Heart left ventricle (tissue), 16 donors: ENCODE measurements at regions not wholly inside any gene's neighbourhood (a gene's known extent, or its start where the extent isn't known, plus 50 kb on each side); places are given as distances from the start of the nearest gene placed in this dataset.

Experiments
- ATAC-seq, 4 donors: fragments of 200-7000 bp; cut with Tn5 transposase; one replicate each; pipeline ENCODE4 v1.9.1; 2020 to 2022; ENCODE audit warnings: moderate library complexity in 4 of 4, mild to moderate bottlenecking in 3 of 4, moderate number of reproducible peaks in 1 of 4
- DNase-seq, 5 donors: peaks; one replicate each; pipeline ENCODE4 v3.0.0-alpha.2; 2020
- H3K27ac ChIP-seq, 12 donors: fragments of 200-600 bp; sonication (generic) in 4 of 12; one replicate each; pipeline versions ENCODE4 v1.5.0 to v1.8.0; 2016 to 2022; ENCODE audit warnings: mild to moderate bottlenecking in 2 of 12
- H3K27me3 ChIP-seq, 9 donors: fragments of 200-600 bp; sonication (generic) in 2 of 9; one replicate each; pipeline versions ENCODE4 v1.5.1 to v1.8.0; 2016 to 2022; ENCODE audit warnings: mild to moderate bottlenecking in 3 of 9
- H3K36me3 ChIP-seq, 9 donors: fragments of 200-600 bp; sonication (generic) in 2 of 9; one replicate each; pipeline versions ENCODE4 v1.5.0 to v1.8.0; 2018 to 2022; ENCODE audit warnings: mild to moderate bottlenecking in 2 of 9
- H3K4me1 ChIP-seq, 12 donors: fragments of 200-600 bp; sonication (generic) in 4 of 12; one replicate each; pipeline versions ENCODE4 v1.5.0 to v1.8.0; 2016 to 2022; ENCODE audit warnings: mild to moderate bottlenecking in 3 of 12
- H3K4me3 ChIP-seq, 12 donors: fragments of 200-600 bp; sonication (generic) in 4 of 12; one replicate each; pipeline versions ENCODE4 v1.5.0 to v1.8.0; 2017 to 2022; ENCODE audit warnings: mild to moderate bottlenecking in 9 of 12, moderate library complexity in 4 of 12
- H3K9me3 ChIP-seq, 12 donors: fragments of 200-600 bp; sonication (generic) in 4 of 12; one replicate each; pipeline versions ENCODE4 v1.5.0 to v1.8.0; 2016 to 2022; ENCODE audit warnings: mild to moderate bottlenecking in 1 of 12
- POLR2A ChIP-seq, 2 donors: fragments of 450-650 bp; IDR thresholded peaks; one replicate each; pipeline ENCODE4 v1.6.1; 2017; ENCODE audit warnings: antibody characterized with exemption in 2 of 2, mild to moderate bottlenecking in 2 of 2, moderate library complexity in 2 of 2
- WGBS, 4 donors: extraction: QIAGEN DNeasy Blood & Tissue Kit in 2 of 4; methylation state at CpG; one replicate each; pipeline versions ENCODE4 v1.1.5 to v1.1.7; 2013 to 2018; 5-methylcytosine and 5-hydroxymethylcytosine counted together
- intact Hi-C, 10 donors: fragments of 100-400 bp; cut with DNase I; formaldehyde crosslinking; loops; one replicate each; pipeline versions ENCODE4 v1.11.1 to v1.14.2; 2022
- TF ChIP-seq, protein P1 (sequence below), 12 donors: fragments of 200-600 bp; sonication (generic) in 4 of 12; IDR thresholded peaks; one replicate each; pipeline versions ENCODE4 v1.5.0 to v1.8.0; 2018 to 2022; ENCODE audit warnings: antibody characterized with exemption in 12 of 12, mild to moderate bottlenecking in 5 of 12
- donor health status: ischemic (EF 13 %, LVEDD 7.1; RV severe dilation, severe dysfunction).
- donor health status: healthy with polysubstance abuse.
- donor health status: DM: no; HTN: yes; CAD: no.
- donor health status: DM: no; HTN: no; CAD: no.
- donor health status: ischemic (EF 25% LVEDD 6.9; RV normal size, moderate dysfunction).
- donor health status: ischemic (EF 25% LVEDD 5.7; RV mildly dilated, moderate dysfunction).
- donor health status: healthy.
- donor health status: DM: yes; HTN: yes; CAD: no.
- donor health status: ischemic (EF 35%, LVEDD 5.7; RV mildly dilated, moderate dysfunction).
- donor health status: nonischemic (EF 11% LVEDD 7.7; RV severe dilation, severe dysfunction).
- donor health status: DM: yes; HTN: yes; CAD: no.
- donor health status: PGD.
- donor health status: ischemic (EF 29% LVEDD 5.4; RV normal size, mild dysfunction).
- donor health status: nonischemic (EF 23%, LVEDD 6.1; RV moderate dilation, normal function).

DNA sequence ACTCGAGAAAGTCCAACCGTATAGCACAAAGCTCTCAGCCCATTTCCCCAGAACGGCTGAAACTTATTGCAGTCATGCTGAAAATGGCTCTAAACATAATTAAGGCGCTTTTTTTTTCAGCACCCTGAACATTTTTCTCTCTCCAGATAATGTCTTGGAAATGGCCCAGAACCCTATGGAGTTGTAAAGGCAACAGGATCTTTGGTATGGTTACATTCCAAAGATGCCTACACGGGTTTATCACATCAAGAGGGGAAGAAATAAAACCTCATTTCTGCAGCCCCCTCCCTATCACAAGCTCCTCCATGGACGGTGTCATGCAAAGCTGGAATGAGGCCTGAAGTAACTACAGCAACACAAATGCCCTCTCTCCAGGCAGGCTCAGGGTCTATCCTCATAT, 126.4 kb upstream of the GALNT2 start:
- WGBS, 4 donors, result 45 to 59% (median 54%) methylated on average over 6 of the region's 6 CpGs
- no peaks in the 10 kb centered on the region for H3K36me3 ChIP-seq
- no peaks in the 10 kb centered on the region for H3K27me3 ChIP-seq
- H3K9me3 ChIP-seq, result no peaks in the 10 kb centered on the region
- TF ChIP-seq POLR2A (IDR thresholded peaks at IDR 0.05), result no peak
- TF ChIP-seq, protein P1, sequence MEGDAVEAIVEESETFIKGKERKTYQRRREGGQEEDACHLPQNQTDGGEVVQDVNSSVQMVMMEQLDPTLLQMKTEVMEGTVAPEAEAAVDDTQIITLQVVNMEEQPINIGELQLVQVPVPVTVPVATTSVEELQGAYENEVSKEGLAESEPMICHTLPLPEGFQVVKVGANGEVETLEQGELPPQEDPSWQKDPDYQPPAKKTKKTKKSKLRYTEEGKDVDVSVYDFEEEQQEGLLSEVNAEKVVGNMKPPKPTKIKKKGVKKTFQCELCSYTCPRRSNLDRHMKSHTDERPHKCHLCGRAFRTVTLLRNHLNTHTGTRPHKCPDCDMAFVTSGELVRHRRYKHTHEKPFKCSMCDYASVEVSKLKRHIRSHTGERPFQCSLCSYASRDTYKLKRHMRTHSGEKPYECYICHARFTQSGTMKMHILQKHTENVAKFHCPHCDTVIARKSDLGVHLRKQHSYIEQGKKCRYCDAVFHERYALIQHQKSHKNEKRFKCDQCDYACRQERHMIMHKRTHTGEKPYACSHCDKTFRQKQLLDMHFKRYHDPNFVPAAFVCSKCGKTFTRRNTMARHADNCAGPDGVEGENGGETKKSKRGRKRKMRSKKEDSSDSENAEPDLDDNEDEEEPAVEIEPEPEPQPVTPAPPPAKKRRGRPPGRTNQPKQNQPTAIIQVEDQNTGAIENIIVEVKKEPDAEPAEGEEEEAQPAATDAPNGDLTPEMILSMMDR (IDR thresholded peaks at IDR 0.05), result no peak
- H3K4me1 ChIP-seq, result no peaks in the 10 kb centered on the region
- H3K27ac ChIP-seq, result no peak overlapping the region
- H3K4me3 ChIP-seq, result no peak overlapping the region
- DNase-seq, result no peak
- intact Hi-C loops, result no loop called here
- no peak for ATAC-seq

DNA sequence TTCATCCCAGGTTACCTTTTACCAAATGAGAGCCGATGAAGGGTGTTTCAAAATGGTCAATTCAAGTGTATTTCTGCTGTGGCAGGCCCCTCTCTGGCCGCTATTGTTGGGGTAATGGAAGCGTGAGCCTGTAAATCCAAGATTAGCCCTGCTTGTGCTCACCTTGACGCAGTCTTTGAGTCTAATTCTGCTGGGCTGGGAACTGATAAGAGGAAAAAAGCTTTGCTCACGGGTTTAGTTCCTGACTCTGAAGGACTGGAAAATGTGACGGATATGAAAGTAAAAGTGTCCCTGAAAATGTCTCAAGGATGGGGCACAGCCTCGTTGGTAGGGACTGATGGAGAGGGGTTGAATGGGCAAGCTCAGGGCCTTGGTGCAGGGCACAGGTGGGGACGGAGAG, 125.9 kb upstream of the GALNT2 start:
- H3K4me1 ChIP-seq, result no peaks in the 10 kb centered on the region
- 75 to 84% (median 80%) methylated on average over 8 of the region's 8 CpGs for WGBS, 4 donors
- H3K27ac ChIP-seq, result no peak overlapping the region
- no peak for DNase-seq
- no peak overlapping the region for H3K4me3 ChIP-seq
- TF ChIP-seq, protein P1 (IDR thresholded peaks at IDR 0.05), result no peak
- TF ChIP-seq POLR2A (IDR thresholded peaks at IDR 0.05), result no peak
- ATAC-seq, result no peak
- H3K36me3 ChIP-seq, result no peaks in the 10 kb centered on the region
- H3K27me3 ChIP-seq, result no peaks in the 10 kb centered on the region
- no peaks in the 10 kb centered on the region for H3K9me3 ChIP-seq
- intact Hi-C loops, result no loop called here

DNA sequence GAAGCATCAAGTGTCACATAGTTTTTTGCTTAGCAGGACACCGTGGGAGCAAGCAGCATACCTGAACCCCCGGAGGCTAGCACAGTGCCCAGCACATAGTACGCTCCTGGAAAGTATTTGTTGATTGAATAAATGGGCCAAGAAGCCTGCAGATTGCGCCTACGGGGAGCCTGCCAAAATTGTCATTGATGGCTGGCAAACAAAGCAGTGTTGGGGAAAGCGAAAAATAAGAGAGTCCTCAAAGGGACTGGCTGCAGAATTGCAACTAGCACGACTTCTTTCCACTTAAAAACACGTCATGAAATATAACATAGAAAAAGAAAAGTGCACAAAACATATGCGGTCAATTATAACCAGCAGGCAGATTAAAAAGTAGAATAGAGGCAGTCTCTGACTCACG, 125.2 kb upstream of the GALNT2 start:
- Histone ChIP-seq H3K4me3 (no peak overlapping the region), H3K27me3 (no peaks in the 10 kb centered on the region), H3K36me3 (no peaks in the 10 kb centered on the region), H3K4me1 (no peaks in the 10 kb centered on the region), H3K9me3 (no peaks in the 10 kb centered on the region), H3K27ac (no peak overlapping the region)
- no peak for DNase-seq
- no peak for TF ChIP-seq POLR2A (IDR thresholded peaks at IDR 0.05)
- TF ChIP-seq, protein P1 (IDR thresholded peaks at IDR 0.05), result no peak
- ATAC-seq, result no peak
- intact Hi-C loops, result no loop called here
- WGBS, 4 donors, result 76 to 88% (median 85%) methylated on average over 10 of the region's 10 CpGs

DNA sequence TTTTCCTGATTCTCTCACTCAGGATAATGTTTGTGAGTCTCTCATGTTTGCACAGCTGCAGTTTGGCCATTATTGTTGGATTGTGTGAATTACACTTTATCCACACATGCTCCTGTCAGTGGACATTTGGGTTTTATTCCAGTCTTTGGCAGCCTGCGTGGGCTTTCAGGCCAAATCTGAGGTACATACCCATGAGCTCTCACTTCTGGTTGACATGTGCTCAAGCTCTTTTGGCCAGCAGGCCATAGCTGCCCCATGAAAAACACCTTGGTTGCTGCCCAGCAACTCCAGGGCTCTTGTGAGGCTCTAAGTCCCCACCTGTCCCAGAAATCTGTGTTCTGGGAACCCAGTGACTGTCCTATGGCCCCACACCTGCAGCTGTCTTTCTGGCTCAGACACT, 124.5 kb upstream of the GALNT2 start:
- no peak overlapping the region for H3K4me3 ChIP-seq
- no peaks in the 10 kb centered on the region for H3K36me3 ChIP-seq
- 41 to 83% (median 56%) methylated on average over 1 of the region's 1 CpG for WGBS, 4 donors
- peak in 1 of 5 donors; percentile 11 for DNase-seq
- peak in 2 of 4 donors; percentile 36 to 45 for ATAC-seq
- H3K27ac ChIP-seq, result no peak overlapping the region
- H3K27me3 ChIP-seq, result no peaks in the 10 kb centered on the region
- intact Hi-C loops, result no loop called here
- H3K9me3 ChIP-seq, result no peaks in the 10 kb centered on the region
- no peaks in the 10 kb centered on the region for H3K4me1 ChIP-seq
- TF ChIP-seq POLR2A (IDR thresholded peaks at IDR 0.05), result no peak
- TF ChIP-seq, protein P1 (IDR thresholded peaks at IDR 0.05), result no peak
